T-helper 9 cell (primary cell): ENCODE measurements at regions not wholly inside any gene's neighbourhood (a gene's known extent, or its start where the extent isn't known, plus 50 kb on each side); places are given as distances from the start of the nearest gene placed in this dataset.
"Not testable (repeated sequence)": the region's sequence is repeated elsewhere in the genome, so short reads cannot be mapped to it uniquely, and the experiment has no call there.

Experiments used
- DNase-seq: peaks from one replicate; pipeline ENCODE4 v3.0.0-alpha.2; 2020

GRCh38 chr22:25397616-25398015 lies 166.9 kb upstream of the GRK3 start:
- no peak for DNase-seq

- DNase-seq: not testable (repeated sequence)
Measured at GRCh38 chr22:25398591-25399062, 165.8 kb upstream of the GRK3 start.

GRCh38 chr22:25399649-25400151 lies 164.8 kb upstream of the GRK3 start:
- no peak for DNase-seq

GRCh38 chr22:25402160-25402500 lies 162.3 kb upstream of the GRK3 start:
- no peak for DNase-seq

GRCh38 chr22:25402501-25403283 lies 161.8 kb upstream of the GRK3 start:
- DNase-seq: no peak

- no peak for DNase-seq
Measured at GRCh38 chr22:25403284-25403810, 161.1 kb upstream of the GRK3 start.

- DNase-seq: no peak
Measured at GRCh38 chr22:25403811-25404471, 160.5 kb upstream of the GRK3 start.

- DNase-seq: no peak
Measured at GRCh38 chr22:25404556-25404927, 159.9 kb upstream of the GRK3 start.

- DNase-seq: peak; percentile 49
Measured at GRCh38 chr22:25404928-25405816, 159.3 kb upstream of the GRK3 start.

- no peak for DNase-seq
Measured at GRCh38 chr22:25405841-25406509, 158.5 kb upstream of the GRK3 start.

- DNase-seq: no peak
Measured at GRCh38 chr22:25406510-25407210, 157.8 kb upstream of the GRK3 start.

- no peak for DNase-seq
Measured at GRCh38 chr22:25407226-25407858, 157.1 kb upstream of the GRK3 start.

GRCh38 chr22:25407859-25408229 lies 156.6 kb upstream of the GRK3 start:
- no peak for DNase-seq

- no peak for DNase-seq
Measured at GRCh38 chr22:25409240-25409639, 155.2 kb upstream of the GRK3 start.

- no peak for DNase-seq
Measured at GRCh38 chr22:25410849-25411248, 153.6 kb upstream of the GRK3 start.

- DNase-seq: no peak
Measured at GRCh38 chr22:25413620-25414019, 150.9 kb upstream of the GRK3 start.

- DNase-seq: not testable (repeated sequence)
Measured at GRCh38 chr22:25415731-25416130, 148.7 kb upstream of the GRK3 start.

- DNase-seq: not testable (repeated sequence)
Measured at GRCh38 chr22:25417826-25418225, 146.6 kb upstream of the GRK3 start.

- DNase-seq: no peak
Measured at GRCh38 chr22:25419247-25420113, 145.0 kb upstream of the GRK3 start.

- not testable (repeated sequence) for DNase-seq
Measured at GRCh38 chr22:25420114-25420441, 144.4 kb upstream of the GRK3 start.
